ENCODE measurements at regions not wholly inside any gene's neighbourhood (a gene's known extent, or its start where the extent isn't known, plus 50 kb on each side); places are given as distances from the start of the nearest gene placed in this dataset.

- TF ChIP-seq CTCF (conservative IDR thresholded peaks at IDR 0.05; ENCODE audit: low read depth in 2 of 2) = no peak
- no peak for TF ChIP-seq EZH2 (IDR thresholded peaks at IDR 0.05; ENCODE audit: low read depth, unreplicated experiment)
- TF ChIP-seq REST (IDR thresholded peaks at IDR 0.05; ENCODE audit: unreplicated experiment) = no peak
- no peak for TF ChIP-seq POLR2AphosphoS5 (IDR thresholded peaks at IDR 0.05; ENCODE audit: low read depth)
- no peak for TF ChIP-seq EZH2phosphoT487 (IDR thresholded peaks at IDR 0.05; ENCODE audit: unreplicated experiment)
- no peak for TF ChIP-seq ETS1 (IDR thresholded peaks at IDR 0.05)
- no peak for TF ChIP-seq ZNF331 (CRISPR knock-in tag; IDR thresholded peaks at IDR 0.05; ENCODE audit: low read depth)
- no peak for TF ChIP-seq NANOG (IDR thresholded peaks at IDR 0.05; ENCODE audit: borderline replicate concordance)
- TF ChIP-seq JUNB (IDR thresholded peaks at IDR 0.05; ENCODE audit: unreplicated experiment) = no peak
- no peak for TF ChIP-seq ZNF462 (CRISPR knock-in tag; IDR thresholded peaks at IDR 0.05)
These were observed 344.8 kb downstream of the RPRM start for GRCh38 chr2:153133716-153134115.

All from GM23338 (cell line).